ENCODE measurements at regions not wholly inside any gene's neighbourhood (a gene's known extent, or its start where the extent isn't known, plus 50 kb on each side); places are given as distances from the start of the nearest gene placed in this dataset.

GRCh38 chr5:25423271-25423670, 778.5 kb upstream of the CDH10 start:
- TF ChIP-seq CTCF (IDR thresholded peaks at IDR 0.05; ENCODE audit: insufficient read depth, low read depth, low read length, missing control alignments), result no peak
- no peak for DNase-seq (ENCODE audit: low read depth)
- no peak overlapping the region for H3K4me3 ChIP-seq (ENCODE audit: low read depth, low read length)

GRCh38 chr5:25419684-25420083, 774.9 kb upstream of the CDH10 start:
- no peak for DNase-seq (ENCODE audit: low read depth)
- no peak for TF ChIP-seq CTCF (IDR thresholded peaks at IDR 0.05; ENCODE audit: insufficient read depth, low read depth, low read length, missing control alignments)
- no peak overlapping the region for H3K4me3 ChIP-seq (ENCODE audit: low read depth, low read length)

GRCh38 chr5:25418978-25419377, 774.2 kb upstream of the CDH10 start:
- no peak for TF ChIP-seq CTCF (IDR thresholded peaks at IDR 0.05; ENCODE audit: insufficient read depth, low read depth, low read length, missing control alignments)
- DNase-seq (ENCODE audit: low read depth), result no peak
- no peak overlapping the region for H3K4me3 ChIP-seq (ENCODE audit: low read depth, low read length)

GRCh38 chr5:25418319-25418859, 773.6 kb upstream of the CDH10 start:
- H3K4me3 ChIP-seq (ENCODE audit: low read depth, low read length), result no peak overlapping the region
- no peak for DNase-seq (ENCODE audit: low read depth)
- no peak for TF ChIP-seq CTCF (IDR thresholded peaks at IDR 0.05; ENCODE audit: insufficient read depth, low read depth, low read length, missing control alignments)

- DNase-seq (ENCODE audit: low read depth), result no peak
- H3K4me3 ChIP-seq (ENCODE audit: low read depth, low read length), result no peak overlapping the region
- no peak for TF ChIP-seq CTCF (IDR thresholded peaks at IDR 0.05; ENCODE audit: insufficient read depth, low read depth, low read length, missing control alignments)
Measured at GRCh38 chr5:25416960-25417359, 772.2 kb upstream of the CDH10 start.

GRCh38 chr5:25415970-25416369, 771.2 kb upstream of the CDH10 start:
- no peak for DNase-seq (ENCODE audit: low read depth)
- TF ChIP-seq CTCF (IDR thresholded peaks at IDR 0.05; ENCODE audit: insufficient read depth, low read depth, low read length, missing control alignments), result no peak
- no peak overlapping the region for H3K4me3 ChIP-seq (ENCODE audit: low read depth, low read length)

GRCh38 chr5:25414742-25415141, 770.0 kb upstream of the CDH10 start:
- no peak overlapping the region for H3K4me3 ChIP-seq (ENCODE audit: low read depth, low read length)
- no peak for DNase-seq (ENCODE audit: low read depth)
- no peak for TF ChIP-seq CTCF (IDR thresholded peaks at IDR 0.05; ENCODE audit: insufficient read depth, low read depth, low read length, missing control alignments)
